Fibroblast of lung (primary cell): ENCODE measurements at regions not wholly inside any gene's neighbourhood (a gene's known extent, or its start where the extent isn't known, plus 50 kb on each side); places are given as distances from the start of the nearest gene placed in this dataset.

Source experiments
- CTCF ChIP-seq, 2 donors: IDR thresholded peaks in 1 of 2; conservative IDR thresholded peaks in 1 of 2; 1 replicate in 1 of 2; 2 replicates in 1 of 2; pipeline ENCODE4 v1.5.1; 2011 to 2012; ENCODE audit warnings: low read length in 2 of 2, control low read depth in 1 of 2, inconsistent platforms in 1 of 2, low read depth in 1 of 2, mild to moderate bottlenecking in 1 of 2
- EZH2 ChIP-seq: IDR thresholded peaks from 2 replicates; pipeline ENCODE4 v1.5.1; 2012; ENCODE audit warnings: low read length, control low read depth, mild to moderate bottlenecking; ENCODE audit errors: missing control alignments

GRCh38 chr2:140057928-140058327 is 1277.7 kb upstream of the NXPH2 start:
- TF ChIP-seq CTCF (conservative IDR thresholded peaks at IDR 0.05 in 1 of 2, IDR thresholded peaks at IDR 0.05 in 1 of 2; ENCODE audit: low read depth in 1 of 2, low read length in 2 of 2) = no peak
- TF ChIP-seq EZH2 = no peak
